ENCODE measurements at regions not wholly inside any gene's neighbourhood (a gene's known extent, or its start where the extent isn't known, plus 50 kb on each side); places are given as distances from the start of the nearest gene placed in this dataset.

GRCh38 chr2:143950704-143951103, 569.2 kb downstream of the ZEB2 start:
- TF ChIP-seq, protein P1, sequence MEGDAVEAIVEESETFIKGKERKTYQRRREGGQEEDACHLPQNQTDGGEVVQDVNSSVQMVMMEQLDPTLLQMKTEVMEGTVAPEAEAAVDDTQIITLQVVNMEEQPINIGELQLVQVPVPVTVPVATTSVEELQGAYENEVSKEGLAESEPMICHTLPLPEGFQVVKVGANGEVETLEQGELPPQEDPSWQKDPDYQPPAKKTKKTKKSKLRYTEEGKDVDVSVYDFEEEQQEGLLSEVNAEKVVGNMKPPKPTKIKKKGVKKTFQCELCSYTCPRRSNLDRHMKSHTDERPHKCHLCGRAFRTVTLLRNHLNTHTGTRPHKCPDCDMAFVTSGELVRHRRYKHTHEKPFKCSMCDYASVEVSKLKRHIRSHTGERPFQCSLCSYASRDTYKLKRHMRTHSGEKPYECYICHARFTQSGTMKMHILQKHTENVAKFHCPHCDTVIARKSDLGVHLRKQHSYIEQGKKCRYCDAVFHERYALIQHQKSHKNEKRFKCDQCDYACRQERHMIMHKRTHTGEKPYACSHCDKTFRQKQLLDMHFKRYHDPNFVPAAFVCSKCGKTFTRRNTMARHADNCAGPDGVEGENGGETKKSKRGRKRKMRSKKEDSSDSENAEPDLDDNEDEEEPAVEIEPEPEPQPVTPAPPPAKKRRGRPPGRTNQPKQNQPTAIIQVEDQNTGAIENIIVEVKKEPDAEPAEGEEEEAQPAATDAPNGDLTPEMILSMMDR (IDR thresholded peaks at IDR 0.05), result no peak
- no peak for TF ChIP-seq EZH2 (IDR thresholded peaks at IDR 0.05; ENCODE audit: borderline replicate concordance, insufficient read depth, low read depth, low read length, poor library complexity, severe bottlenecking)
- ATAC-seq (ENCODE audit: low read depth), result no peak
- no peaks in the 10 kb centered on the region for H3K4me1 ChIP-seq (ENCODE audit: control insufficient read depth in 2 of 2, insufficient read depth in 2 of 2, low read length in 2 of 2)
- no peak overlapping the region for H3K4me2 ChIP-seq (replicated peaks; ENCODE audit: low read depth, low read length, poor library complexity, severe bottlenecking)
- no peaks in the 10 kb centered on the region for H3K4me1 Mint-ChIP-seq
- DNase-seq, result no peak
- ChIA-PET POLR2A (no interaction called here), CTCF (interaction anchor here (0.9 kb wide), 1 partner anchor 11 kb away, joined by 3 read pairs; no protein-coding TSS in a partner anchor)
- H3K36me3 ChIP-seq (replicated peaks in 1 of 2; ENCODE audit: control extremely low read depth in 1 of 2, control insufficient read depth in 1 of 2, extremely low read depth in 1 of 2, insufficient read depth in 2 of 2, low read length in 1 of 2), result no peaks in the 10 kb centered on the region
- no peak overlapping the region for H3K27ac Mint-ChIP-seq
- no peak overlapping the region for H3K4me3 Mint-ChIP-seq
- H3K9ac ChIP-seq (ENCODE audit: low read length), result no peak overlapping the region
- WGBS (ENCODE audit: insufficient coverage), result no CpG with 5 or more reads among the region's 2 CpGs
- H3K9me3 Mint-ChIP-seq (ENCODE audit: insufficient read depth), result no peaks in the 10 kb centered on the region
- H3K9me3 ChIP-seq (ENCODE audit: control extremely low read depth in 1 of 3, control insufficient read depth in 2 of 3, insufficient read depth in 1 of 3, low read length in 2 of 3), result no peaks in the 10 kb centered on the region
- no peaks in the 10 kb centered on the region for H3K27me3 Mint-ChIP-seq
- intact Hi-C loops (cut with micrococcal nuclease), result no loop called here
- H3K27ac ChIP-seq (ENCODE audit: low read length in 2 of 2), result no peak overlapping the region
- no peak overlapping the region for H3K4me3 ChIP-seq (ENCODE audit: control extremely low read depth in 1 of 5, extremely low read depth in 1 of 5, insufficient read depth in 1 of 5, low read depth in 2 of 5, low read length in 4 of 5)
- no peaks in the 10 kb centered on the region for H3K27me3 ChIP-seq (replicated peaks in 1 of 4; ENCODE audit: control extremely low read depth in 1 of 4, control insufficient read depth in 3 of 4, insufficient read depth in 4 of 4, low read length in 3 of 4)
- no peak overlapping the region for H2AFZ ChIP-seq (ENCODE audit: insufficient read depth, low read depth, low read length, poor library complexity, severe bottlenecking)
- H4K20me1 ChIP-seq (ENCODE audit: control insufficient read depth, insufficient read depth, low read length, poor library complexity, severe bottlenecking), result no peaks in the 10 kb centered on the region
- no peaks in the 10 kb centered on the region for H3K79me2 ChIP-seq (ENCODE audit: control insufficient read depth, insufficient read depth, low read length)

DNA sequence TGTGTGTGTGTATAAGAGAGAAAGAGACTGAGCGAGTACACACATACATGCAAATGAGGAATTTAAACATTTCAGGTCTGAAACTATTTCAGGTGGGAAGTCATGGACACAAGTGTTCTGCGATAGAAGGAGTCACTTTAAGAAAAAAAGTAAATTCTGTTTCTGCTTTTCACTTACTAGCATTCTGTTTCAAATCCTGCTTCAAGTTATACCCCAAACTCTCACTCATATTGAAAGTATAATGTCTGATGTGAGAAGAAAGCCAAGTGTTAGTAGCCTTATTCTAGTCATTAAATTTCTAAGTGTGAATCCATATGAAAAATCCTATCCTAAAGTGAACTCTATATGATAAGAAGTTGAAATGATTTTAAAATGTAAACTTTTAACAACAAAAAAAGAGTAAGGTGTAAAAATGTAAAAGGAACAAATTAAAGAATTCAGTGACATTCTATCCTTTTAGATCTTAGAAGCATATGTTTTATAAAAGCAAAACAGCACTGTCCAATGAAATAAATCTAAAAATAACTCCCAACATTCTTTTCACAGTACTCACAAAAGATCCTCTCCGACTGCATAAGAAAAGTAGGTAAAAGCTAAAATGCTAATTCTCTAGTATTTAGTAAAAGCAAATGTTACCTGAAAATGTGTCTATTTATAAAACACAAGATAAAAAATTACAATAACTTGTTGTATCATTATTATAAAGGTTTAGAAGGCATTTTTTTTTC, 570.6 kb downstream of the ZEB2 start:
- Mint-ChIP-seq H3K27ac (no peak overlapping the region), H3K9me3 (ENCODE audit: insufficient read depth) (no peaks in the 10 kb centered on the region), H3K4me1 (no peaks in the 10 kb centered on the region), H3K27me3 (no peaks in the 10 kb centered on the region), H3K4me3 (no peak overlapping the region)
- DNase-seq (no peak), ATAC-seq (ENCODE audit: low read depth) (no peak)
- intact Hi-C loops (cut with micrococcal nuclease), result no loop called here
- Histone ChIP-seq H3K4me1 (ENCODE audit: control insufficient read depth in 2 of 2, insufficient read depth in 2 of 2, low read length in 2 of 2) (no peaks in the 10 kb centered on the region), H4K20me1 (ENCODE audit: control insufficient read depth, insufficient read depth, low read length, poor library complexity, severe bottlenecking) (no peaks in the 10 kb centered on the region), H3K4me3 (ENCODE audit: control extremely low read depth in 1 of 5, extremely low read depth in 1 of 5, insufficient read depth in 1 of 5, low read depth in 2 of 5, low read length in 4 of 5) (no peak overlapping the region), H3K79me2 (ENCODE audit: control insufficient read depth, insufficient read depth, low read length) (no peaks in the 10 kb centered on the region), H3K9ac (ENCODE audit: low read length) (no peak overlapping the region), H3K36me3 (replicated peaks in 1 of 2; ENCODE audit: control extremely low read depth in 1 of 2, control insufficient read depth in 1 of 2, extremely low read depth in 1 of 2, insufficient read depth in 2 of 2, low read length in 1 of 2) (peaks cover 0 to 1% of the 10 kb centered on the region in 2 experiments), H3K9me3 (ENCODE audit: control extremely low read depth in 1 of 3, control insufficient read depth in 2 of 3, insufficient read depth in 1 of 3, low read length in 2 of 3) (no peaks in the 10 kb centered on the region), H3K27me3 (replicated peaks in 1 of 4; ENCODE audit: control extremely low read depth in 1 of 4, control insufficient read depth in 3 of 4, insufficient read depth in 4 of 4, low read length in 3 of 4) (no peaks in the 10 kb centered on the region), H3K4me2 (replicated peaks; ENCODE audit: low read depth, low read length, poor library complexity, severe bottlenecking) (no peak overlapping the region), H3K27ac (ENCODE audit: low read length in 2 of 2) (no peak overlapping the region), H2AFZ (ENCODE audit: insufficient read depth, low read depth, low read length, poor library complexity, severe bottlenecking) (no peak overlapping the region)
- ChIA-PET CTCF (no interaction called here), POLR2A (no interaction called here)
- no CpG with 5 or more reads among the region's 3 CpGs for WGBS (ENCODE audit: insufficient coverage)
- no peak for TF ChIP-seq EZH2 (IDR thresholded peaks at IDR 0.05; ENCODE audit: borderline replicate concordance, insufficient read depth, low read depth, low read length, poor library complexity, severe bottlenecking)
- TF ChIP-seq, protein P1 (IDR thresholded peaks at IDR 0.05), result no peak
